ENCODE measurements at regions not wholly inside any gene's neighbourhood (a gene's known extent, or its start where the extent isn't known, plus 50 kb on each side); places are given as distances from the start of the nearest gene placed in this dataset.

- H3K79me1 ChIP-seq (ENCODE audit: low read depth, low read length), result no peaks in the 10 kb centered on the region
- H3K27ac ChIP-seq (ENCODE audit: low read depth, low read length), result no peak overlapping the region
- no peak overlapping the region for H2BK5ac ChIP-seq (ENCODE audit: low read depth, low read length)
- no peak overlapping the region for H2BK120ac ChIP-seq (replicated peaks; ENCODE audit: low read depth, low read length)
- TF ChIP-seq JUN (IDR thresholded peaks at IDR 0.05; ENCODE audit: low read depth, low read length) (no peak), ZNF274 (IDR thresholded peaks at IDR 0.05; ENCODE audit: borderline replicate concordance, extremely low read depth, low read length) (no peak), BRCA1 (IDR thresholded peaks at IDR 0.05; ENCODE audit: low read depth, low read length) (no peak), RAD21 (IDR thresholded peaks at IDR 0.05 in 1 of 2, conservative IDR thresholded peaks at IDR 0.05 in 1 of 2; ENCODE audit: low read depth in 2 of 2, low read length in 2 of 2) (peak; percentile 51 to 52), ASH2L (IDR thresholded peaks at IDR 0.05; ENCODE audit: low read length) (no peak), SP4 (IDR thresholded peaks at IDR 0.05; ENCODE audit: low read length) (no peak), KDM4A (IDR thresholded peaks at IDR 0.05; ENCODE audit: low read depth, low read length, severe bottlenecking) (no peak)
- H3K4me2 ChIP-seq (ENCODE audit: insufficient read depth in 1 of 2, low read depth in 2 of 2, low read length in 2 of 2), result no peak overlapping the region
- H4K8ac ChIP-seq (ENCODE audit: extremely low read depth, insufficient read depth, low read length), result no peak overlapping the region
- H4K91ac ChIP-seq (replicated peaks; ENCODE audit: insufficient read length, low read length), result no peak overlapping the region
- H2BK20ac ChIP-seq (ENCODE audit: low read length), result no peak overlapping the region
- no peak overlapping the region for H2AFZ ChIP-seq (ENCODE audit: low read length)
- H3K9me3 ChIP-seq (ENCODE audit: insufficient read depth in 2 of 2, low read depth in 1 of 2, low read length in 1 of 2), result no peaks in the 10 kb centered on the region
- H3K56ac ChIP-seq (replicated peaks; ENCODE audit: insufficient read length, low read depth, low read length), result no peak overlapping the region
- no peaks in the 10 kb centered on the region for H4K20me1 ChIP-seq (replicated peaks in 1 of 2; ENCODE audit: control insufficient read depth in 1 of 2, insufficient read depth in 2 of 2, low read length in 2 of 2)
- H3K4me1 ChIP-seq (replicated peaks in 1 of 4; ENCODE audit: control insufficient read depth in 3 of 4, insufficient read depth in 4 of 4, low read length in 3 of 4), result no peaks in the 10 kb centered on the region
- H2BK12ac ChIP-seq (ENCODE audit: low read depth, low read length), result no peak overlapping the region
- H2AK5ac ChIP-seq (ENCODE audit: low read depth, low read length), result no peak overlapping the region
- no peaks in the 10 kb centered on the region for H3K36me3 ChIP-seq (ENCODE audit: control insufficient read depth in 2 of 4, insufficient read depth in 4 of 4, low read length in 3 of 4)
- 89% methylated on average over 3 of the region's 3 CpGs; no CpG with 5 or more reads in 1 of the 2 experiments for WGBS, 2 experiments (ENCODE audit: extremely low coverage in 1 of 2, insufficient coverage in 1 of 2, insufficient read length in 1 of 2, insufficient replicate concordance in 2 of 2, low coverage in 1 of 2, low lambda C conversion rate in 2 of 2, missing lambda C conversion rate in 1 of 2)
- DNase-seq (ENCODE audit: low read depth in 1 of 2, low spot score in 2 of 2) (no peak), FAIRE-seq (no peak)
- H3K14ac ChIP-seq (ENCODE audit: insufficient read length), result no peak overlapping the region
- CTCF ChIA-PET (ENCODE audit: partially characterized antibody), result no interaction called here
- no peaks in the 10 kb centered on the region for H3K79me2 ChIP-seq (ENCODE audit: control insufficient read depth in 1 of 2, insufficient read depth in 2 of 2, low read length in 2 of 2)
- no peak overlapping the region for H3K23ac ChIP-seq (ENCODE audit: insufficient read length)
- no peak overlapping the region for H3K9ac ChIP-seq (replicated peaks in 1 of 4; ENCODE audit: extremely low read depth in 1 of 4, low read depth in 3 of 4, low read length in 3 of 4)
- H2BK15ac ChIP-seq (ENCODE audit: low read length), result no peak overlapping the region
- no peak overlapping the region for H3K4ac ChIP-seq (replicated peaks; ENCODE audit: insufficient read length, low read depth, low read length)
- no peak overlapping the region for H4K5ac ChIP-seq (ENCODE audit: insufficient read length, low read depth, low read length)
- no peaks in the 10 kb centered on the region for H3K27me3 ChIP-seq (replicated peaks in 1 of 4; ENCODE audit: control insufficient read depth in 3 of 4, extremely low read depth in 1 of 4, insufficient read depth in 3 of 4, low read length in 3 of 4)
- H3K18ac ChIP-seq (ENCODE audit: extremely low read depth, low read length), result no peak overlapping the region
- POLR2A ChIA-PET (ENCODE audit: partially characterized antibody), result no interaction called here
- H3K4me3 ChIP-seq (ENCODE audit: extremely low read depth in 1 of 4, insufficient read depth in 2 of 4, low read depth in 3 of 4, low read length in 4 of 4), result no peak overlapping the region
- no peaks in the 10 kb centered on the region for H3K23me2 ChIP-seq (ENCODE audit: low read depth, low read length)
These were observed 455.7 kb upstream of the TLE4 start for GRCh38 chr9:79116041-79116440.
